ENCODE measurements at regions not wholly inside any gene's neighbourhood (a gene's known extent, or its start where the extent isn't known, plus 50 kb on each side); places are given as distances from the start of the nearest gene placed in this dataset.
"Not testable (repeated sequence)": the region's sequence is repeated elsewhere in the genome, so short reads cannot be mapped to it uniquely, and the experiment has no call there.

DNA sequence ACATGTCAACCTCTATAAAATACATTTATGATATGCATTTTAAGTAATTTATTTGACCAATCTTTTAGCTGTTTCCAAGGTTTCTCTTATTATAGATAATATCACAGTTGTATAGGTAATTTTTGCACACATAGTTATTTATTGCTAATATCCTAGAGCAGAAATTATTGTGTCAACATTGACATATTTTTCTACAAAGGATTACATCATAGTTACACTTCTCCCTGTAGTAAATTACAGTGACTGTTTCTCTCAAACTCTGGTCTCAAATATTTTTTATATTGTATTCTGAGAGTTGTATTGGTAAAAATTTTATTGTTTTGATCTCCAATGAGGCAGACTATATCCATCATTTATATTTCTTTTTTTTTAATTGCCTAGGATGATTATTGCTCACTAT, 714.4 kb upstream of the CDH6 start:
- DNase-seq (ENCODE audit: low read depth): no peak

GRCh38 chr5:30475429-30475828, 718.1 kb upstream of the CDH6 start:
- DNase-seq (ENCODE audit: low read depth): no peak

DNA sequence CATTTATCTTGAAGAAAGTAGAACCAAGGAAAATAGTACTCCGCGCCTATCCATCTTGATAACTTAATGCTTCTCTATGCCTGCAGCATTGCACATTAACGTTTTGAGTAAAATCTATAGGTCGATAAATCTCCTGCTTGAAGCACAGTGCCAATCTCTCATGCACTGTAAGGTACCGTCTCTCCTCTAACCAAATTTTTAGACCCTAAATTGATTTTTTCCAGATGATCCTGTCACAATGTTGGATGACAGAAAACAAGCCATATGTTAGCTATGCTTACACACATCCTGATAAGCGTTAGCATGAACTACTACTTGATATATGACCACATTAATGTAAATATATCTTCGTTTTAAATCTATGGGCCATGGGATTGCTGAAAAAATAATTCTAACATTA, 723.8 kb upstream of the CDH6 start:
- no peak for DNase-seq (ENCODE audit: low read depth)

DNA sequence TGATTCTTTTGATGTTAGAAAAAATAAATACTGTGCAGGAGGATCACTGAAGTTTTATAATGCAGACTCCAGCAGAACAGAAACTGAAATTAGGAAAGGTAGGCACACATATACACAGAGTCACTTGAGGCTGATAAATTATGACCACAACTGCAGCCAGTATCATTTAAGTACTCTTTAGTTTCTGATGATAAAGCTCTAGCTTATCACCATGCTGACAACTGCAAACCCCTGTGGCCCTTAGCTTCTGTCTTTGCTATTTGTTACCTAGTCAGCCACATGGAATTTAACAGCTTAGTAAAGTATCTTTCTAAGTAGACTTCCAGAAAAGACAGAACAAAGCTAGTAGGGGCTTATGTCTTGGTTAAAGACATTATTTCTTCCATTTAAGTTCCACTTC, 734.8 kb upstream of the CDH6 start:
- no peak for DNase-seq (ENCODE audit: low read depth)

GRCh38 chr5:30455484-30455883, 738.0 kb upstream of the CDH6 start:
- not testable (repeated sequence) for DNase-seq (ENCODE audit: low read depth)

DNA sequence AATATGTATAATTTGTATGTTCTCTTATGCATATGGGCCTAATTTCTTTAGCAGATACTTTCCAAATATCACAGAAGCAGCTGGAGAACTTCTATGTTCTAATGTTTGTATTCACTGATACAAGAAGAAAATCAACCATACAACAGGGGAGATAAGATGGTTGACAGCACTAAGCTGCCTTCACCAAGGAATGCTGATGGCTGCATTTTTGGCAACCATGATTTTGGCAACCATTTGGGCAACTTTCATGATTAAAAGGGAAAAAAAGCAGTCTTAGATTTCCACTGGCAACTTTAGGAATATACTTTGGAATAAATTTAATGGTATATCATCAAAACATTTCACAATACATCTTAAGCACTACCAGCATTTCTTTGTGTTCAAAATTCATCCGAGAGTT, 740.3 kb upstream of the CDH6 start:
- DNase-seq (ENCODE audit: low read depth): no peak

- DNase-seq (ENCODE audit: low read depth): no peak
These were observed 743.3 kb upstream of the CDH6 start for GRCh38 chr5:30450153-30450552.

GRCh38 chr5:30447431-30447830, 746.1 kb upstream of the CDH6 start:
- DNase-seq (ENCODE audit: low read depth): no peak

GRCh38 chr5:30446456-30446855, 747.0 kb upstream of the CDH6 start:
- DNase-seq (ENCODE audit: low read depth): no peak

DNA sequence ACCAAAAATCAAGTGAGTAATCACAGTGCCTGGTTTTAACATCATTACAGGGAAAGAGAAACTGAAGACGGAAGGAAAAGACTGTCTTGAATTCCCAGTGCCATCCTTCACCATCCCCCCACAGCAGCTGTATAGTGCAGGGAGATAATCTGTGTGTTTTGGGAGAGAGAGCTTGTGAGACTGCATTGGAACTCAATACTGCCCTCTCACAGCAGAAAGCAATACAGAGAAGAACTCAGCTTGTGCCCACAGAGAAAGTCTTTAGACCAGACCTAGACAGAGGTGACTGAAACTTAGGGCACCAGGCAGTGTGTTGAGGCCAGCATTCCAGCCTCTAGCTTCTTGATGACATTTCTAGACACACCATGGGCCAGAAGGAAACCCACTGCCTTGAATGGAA, 754.7 kb upstream of the CDH6 start:
- no peak for DNase-seq (ENCODE audit: low read depth)

GRCh38 chr5:30436691-30437090, 756.8 kb upstream of the CDH6 start:
- no peak for DNase-seq (ENCODE audit: low read depth)

DNA sequence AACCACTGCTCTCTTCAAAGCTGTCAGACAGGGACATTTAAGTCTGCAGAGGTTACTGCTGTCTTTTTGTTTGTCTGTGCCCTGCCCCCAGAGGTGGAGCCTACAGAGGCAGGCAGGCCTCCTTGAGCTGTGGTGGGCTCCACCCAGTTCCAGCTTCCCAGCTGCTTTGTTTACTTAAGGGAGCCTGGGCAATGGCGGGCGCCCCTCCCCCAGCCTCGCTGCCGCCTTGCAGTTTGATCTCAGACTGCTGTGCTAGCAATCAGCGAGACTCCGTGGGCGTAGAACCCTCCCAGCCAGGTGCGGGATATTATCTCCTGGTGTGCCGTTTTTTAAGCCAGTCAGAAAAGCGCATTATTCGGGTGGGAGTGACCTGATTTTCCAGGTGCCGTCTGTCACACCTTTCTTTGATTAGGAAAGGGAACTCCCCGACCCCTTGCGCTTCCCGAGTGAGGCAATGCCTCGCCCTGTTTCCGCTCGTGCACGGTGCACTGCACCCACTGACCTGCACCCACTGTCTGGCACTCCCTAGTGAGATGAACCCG, 764.5 kb upstream of the CDH6 start:
- DNase-seq (ENCODE audit: low read depth): not testable (repeated sequence)

- no peak for DNase-seq (ENCODE audit: low read depth)
These were observed 779.4 kb upstream of the CDH6 start for GRCh38 chr5:30414078-30414477.

DNA sequence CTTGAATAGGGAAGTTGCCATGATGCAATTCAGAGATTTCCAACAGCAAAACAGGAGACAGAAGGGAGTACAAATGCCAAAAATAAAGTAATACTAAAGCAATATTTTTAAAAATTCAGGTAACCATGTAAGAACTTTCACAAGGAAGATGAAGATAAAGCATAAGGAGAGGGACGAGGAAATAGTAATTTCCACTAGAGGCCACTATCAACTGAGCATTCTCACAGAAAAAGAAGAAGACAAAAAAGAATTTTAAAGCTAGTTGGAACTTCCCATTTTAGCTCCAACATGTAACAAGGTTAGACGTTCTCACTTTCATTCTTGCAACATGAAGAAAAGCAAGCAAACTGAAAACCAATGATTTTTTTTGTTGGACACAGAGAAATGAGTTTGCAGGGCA, 779.9 kb upstream of the CDH6 start:
- DNase-seq (ENCODE audit: low read depth): no peak

- peak; percentile 7 for DNase-seq (ENCODE audit: low read depth)
These were observed 787.7 kb upstream of the CDH6 start for GRCh38 chr5:30405821-30406220.

- DNase-seq (ENCODE audit: low read depth): peak; percentile 8
These were observed 791.9 kb upstream of the CDH6 start for GRCh38 chr5:30401479-30402058.

- no peak for DNase-seq (ENCODE audit: low read depth)
These were observed 795.1 kb upstream of the CDH6 start for GRCh38 chr5:30398423-30398822.

DNA sequence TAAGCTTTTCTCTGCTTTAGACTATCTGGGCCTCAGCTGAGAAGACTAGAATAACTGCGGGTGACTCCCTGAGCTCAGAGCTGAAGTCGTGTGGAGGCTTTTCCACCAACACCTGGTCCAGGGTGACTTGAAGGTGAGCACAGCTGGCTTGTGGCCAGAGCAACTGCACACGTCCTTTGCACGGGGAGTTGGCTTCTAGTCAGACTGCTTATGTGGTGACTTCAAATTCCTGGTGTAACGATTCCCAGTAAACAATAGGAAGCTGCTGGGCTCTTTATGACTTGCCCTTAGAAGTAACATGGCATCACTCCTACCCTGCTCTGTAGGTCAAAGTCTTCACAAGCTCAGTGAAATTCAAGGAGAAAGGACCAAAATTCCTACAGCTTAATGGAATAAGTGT, 800.6 kb upstream of the CDH6 start:
- DNase-seq (ENCODE audit: low read depth): no peak

DNA sequence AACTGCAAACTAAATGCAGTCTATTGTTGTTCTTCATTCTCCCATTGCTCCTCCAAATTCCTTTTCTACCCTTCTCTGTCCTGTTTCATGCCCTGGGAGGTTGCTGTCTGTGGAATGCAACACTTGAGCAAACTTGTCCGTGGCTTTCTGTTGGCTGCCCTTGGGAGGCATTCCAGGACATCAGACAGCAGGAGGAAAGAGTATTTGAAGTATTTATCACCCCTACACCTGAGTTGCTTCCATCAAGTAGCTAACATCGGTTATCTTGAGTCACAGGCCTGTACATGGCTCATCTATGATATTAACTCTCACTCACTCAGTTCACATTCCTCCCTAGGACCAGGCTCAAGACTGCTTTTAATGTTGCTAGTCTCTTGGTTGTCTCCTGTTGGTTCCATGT, 803.4 kb upstream of the CDH6 start:
- no peak for DNase-seq (ENCODE audit: low read depth)

- DNase-seq (ENCODE audit: low read depth): no peak
These were observed 805.4 kb upstream of the CDH6 start for GRCh38 chr5:30387974-30388632.

GRCh38 chr5:30385754-30386153, 807.7 kb upstream of the CDH6 start:
- DNase-seq (ENCODE audit: low read depth): no peak

- no peak for DNase-seq (ENCODE audit: low read depth)
These were observed 809.3 kb upstream of the CDH6 start for GRCh38 chr5:30384171-30384570.

- no peak for DNase-seq (ENCODE audit: low read depth)
These were observed 813.3 kb upstream of the CDH6 start for GRCh38 chr5:30380228-30380627.

DNA sequence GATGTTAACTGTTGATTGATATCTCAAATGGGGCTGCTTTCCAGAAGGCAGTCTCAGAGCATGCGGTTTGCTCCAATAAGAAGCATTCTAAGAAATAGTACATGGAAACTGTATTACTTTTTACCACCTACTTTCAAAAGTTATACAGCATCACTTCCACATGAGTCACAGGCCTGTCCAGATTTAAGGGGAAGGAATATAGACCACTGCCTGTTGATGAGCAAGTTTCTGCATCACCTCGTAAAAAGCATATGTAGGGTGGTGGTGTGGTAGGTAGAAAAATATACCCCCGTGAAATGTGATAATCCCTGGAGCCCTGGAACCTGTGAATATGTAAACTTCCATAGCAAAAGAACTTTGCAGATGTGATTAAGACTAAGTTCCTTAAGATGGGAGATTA, 816.6 kb upstream of the CDH6 start:
- no peak for DNase-seq (ENCODE audit: low read depth)

Data from stromal cell of bone marrow (primary cell).